ENCODE measurements at regions not wholly inside any gene's neighbourhood (a gene's known extent, or its start where the extent isn't known, plus 50 kb on each side); places are given as distances from the start of the nearest gene placed in this dataset.

- Histone ChIP-seq H3K4me2 (ENCODE audit: unreplicated experiment) (no peak overlapping the region), H3K4me3 (no peak overlapping the region)
Observed at GRCh38 chr13:105545811-105546210, 989.7 kb downstream of the EFNB2 start.

DNA sequence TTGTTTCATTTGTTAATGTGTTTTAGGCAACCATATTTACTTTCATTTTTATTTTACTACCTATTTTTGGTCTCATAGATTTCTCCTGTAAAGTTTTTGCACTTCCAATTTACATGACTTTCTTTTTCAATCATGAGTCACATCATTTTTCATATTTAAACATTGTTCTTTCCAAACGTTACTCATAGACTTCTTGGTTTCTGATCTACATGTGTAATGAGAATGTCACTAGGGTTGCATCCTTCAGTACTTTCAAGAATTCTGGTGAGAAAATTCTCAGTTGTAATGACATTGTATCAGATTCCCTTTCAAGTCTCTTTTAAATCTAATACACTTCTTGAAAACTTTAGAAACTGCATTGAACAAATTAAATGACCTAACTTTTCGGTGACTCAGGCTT is 991.7 kb downstream of the EFNB2 start:
- Histone ChIP-seq H3K4me3 (no peak overlapping the region), H2AFZ (no peak overlapping the region), H4K20me1 (ENCODE audit: insufficient read depth) (no peaks in the 10 kb centered on the region), H3K36me3 (ENCODE audit: low read depth) (no peaks in the 10 kb centered on the region), H3K9me3 (ENCODE audit: low read depth) (no peaks in the 10 kb centered on the region), H3K4me2 (ENCODE audit: unreplicated experiment) (no peak overlapping the region), H3K9me2 (ENCODE audit: insufficient read depth) (no peaks in the 10 kb centered on the region), H3K4me1 (ENCODE audit: insufficient read depth) (no peaks in the 10 kb centered on the region), H3F3A (ENCODE audit: insufficient read depth) (no peaks in the 10 kb centered on the region), H3K27ac (no peak overlapping the region), H3K9ac (no peak overlapping the region), H3K79me2 (ENCODE audit: insufficient read depth) (no peaks in the 10 kb centered on the region), H3K27me3 (replicated peaks; ENCODE audit: insufficient read depth) (no peaks in the 10 kb centered on the region)
- in situ Hi-C loops (cut with MboI): no loop called here
- no peak for DNase-seq
- WGBS, 2 experiments (ENCODE audit: low coverage in 1 of 2, low lambda C conversion rate in 2 of 2, missing lambda C conversion rate in 2 of 2): 21 to 29% methylated on average over 2 of the region's 2 CpGs
- no peak for TF ChIP-seq EZH2 (IDR thresholded peaks at IDR 0.05; ENCODE audit: insufficient read depth, poor library complexity, severe bottlenecking)
- no peak for TF ChIP-seq EZH2phosphoT487 (IDR thresholded peaks at IDR 0.05; ENCODE audit: insufficient read depth, low read depth)

More at GRCh38 chr13:105545811-105546210, 989.7 kb downstream of the EFNB2 start:
- DNase-seq: no peak
- H3K9me3 ChIP-seq (ENCODE audit: low read depth): no peaks in the 10 kb centered on the region
- H3K4me1 ChIP-seq (ENCODE audit: insufficient read depth): no peaks in the 10 kb centered on the region
- TF ChIP-seq EZH2phosphoT487 (IDR thresholded peaks at IDR 0.05; ENCODE audit: insufficient read depth, low read depth) (no peak), EZH2 (IDR thresholded peaks at IDR 0.05; ENCODE audit: insufficient read depth, poor library complexity, severe bottlenecking) (no peak)
- H3F3A ChIP-seq (ENCODE audit: insufficient read depth): no peaks in the 10 kb centered on the region
- no peaks in the 10 kb centered on the region for H3K9me2 ChIP-seq (ENCODE audit: insufficient read depth)
- no peak overlapping the region for H3K27ac ChIP-seq
- 11% methylated on average over 5 of the region's 5 CpGs for WGBS, 2 experiments (ENCODE audit: low coverage in 1 of 2, low lambda C conversion rate in 2 of 2, missing lambda C conversion rate in 2 of 2)
- H3K27me3 ChIP-seq (replicated peaks; ENCODE audit: insufficient read depth): no peaks in the 10 kb centered on the region
- H3K9ac ChIP-seq: no peak overlapping the region
- H3K79me2 ChIP-seq (ENCODE audit: insufficient read depth): no peaks in the 10 kb centered on the region
- H2AFZ ChIP-seq: no peak overlapping the region
- H3K36me3 ChIP-seq (ENCODE audit: low read depth): no peaks in the 10 kb centered on the region
- no peaks in the 10 kb centered on the region for H4K20me1 ChIP-seq (ENCODE audit: insufficient read depth)
- in situ Hi-C loops (cut with MboI): no loop called here

- H3K27me3 ChIP-seq (replicated peaks; ENCODE audit: insufficient read depth): no peaks in the 10 kb centered on the region
- H3K79me2 ChIP-seq (ENCODE audit: insufficient read depth): no peaks in the 10 kb centered on the region
- no peak overlapping the region for H3K4me3 ChIP-seq
- in situ Hi-C loops (cut with MboI): no loop called here
- WGBS, 2 experiments (ENCODE audit: low coverage in 1 of 2, low lambda C conversion rate in 2 of 2, missing lambda C conversion rate in 2 of 2): 11 to 18% methylated on average over 2 of the region's 2 CpGs
- H3K4me1 ChIP-seq (ENCODE audit: insufficient read depth): no peaks in the 10 kb centered on the region
- H3K27ac ChIP-seq: no peak overlapping the region
- H3K9me3 ChIP-seq (ENCODE audit: low read depth): no peaks in the 10 kb centered on the region
- no peak overlapping the region for H3K9ac ChIP-seq
- TF ChIP-seq EZH2 (IDR thresholded peaks at IDR 0.05; ENCODE audit: insufficient read depth, poor library complexity, severe bottlenecking) (no peak), EZH2phosphoT487 (IDR thresholded peaks at IDR 0.05; ENCODE audit: insufficient read depth, low read depth) (no peak)
- no peak overlapping the region for H3K4me2 ChIP-seq (ENCODE audit: unreplicated experiment)
- no peak overlapping the region for H2AFZ ChIP-seq
- no peak for DNase-seq
- H3F3A ChIP-seq (ENCODE audit: insufficient read depth): no peaks in the 10 kb centered on the region
- H3K36me3 ChIP-seq (ENCODE audit: low read depth): no peaks in the 10 kb centered on the region
- H4K20me1 ChIP-seq (ENCODE audit: insufficient read depth): no peaks in the 10 kb centered on the region
- no peaks in the 10 kb centered on the region for H3K9me2 ChIP-seq (ENCODE audit: insufficient read depth)
Observed at GRCh38 chr13:105541565-105541964, 993.9 kb downstream of the EFNB2 start.

DNA sequence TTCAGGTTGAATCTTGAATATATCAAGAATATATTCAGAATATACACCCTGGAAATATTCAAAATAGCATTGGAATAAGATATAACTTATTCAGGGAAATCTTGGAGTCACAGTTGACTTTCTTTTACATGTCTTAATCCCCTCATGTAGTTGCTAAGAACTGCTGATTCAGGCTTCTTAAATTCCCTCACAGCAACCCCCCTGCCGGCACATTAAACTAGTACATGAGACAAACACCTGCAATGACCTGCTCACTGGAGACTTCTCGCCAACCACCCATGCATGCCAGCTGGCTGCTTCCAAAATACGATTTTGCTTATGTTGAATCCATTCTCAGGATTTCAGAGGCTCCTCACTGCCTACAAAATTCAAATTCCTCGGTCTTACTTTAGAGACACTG is 997.1 kb downstream of the EFNB2 start:
- no peaks in the 10 kb centered on the region for H3F3A ChIP-seq (ENCODE audit: insufficient read depth)
- no peaks in the 10 kb centered on the region for H4K20me1 ChIP-seq (ENCODE audit: insufficient read depth)
- no peaks in the 10 kb centered on the region for H3K27me3 ChIP-seq (replicated peaks; ENCODE audit: insufficient read depth)
- H3K9me3 ChIP-seq (ENCODE audit: low read depth): no peaks in the 10 kb centered on the region
- no peaks in the 10 kb centered on the region for H3K9me2 ChIP-seq (ENCODE audit: insufficient read depth)
- no peaks in the 10 kb centered on the region for H3K4me1 ChIP-seq (ENCODE audit: insufficient read depth)
- 20 to 27% methylated on average over 4 of the region's 4 CpGs for WGBS, 2 experiments (ENCODE audit: low coverage in 1 of 2, low lambda C conversion rate in 2 of 2, missing lambda C conversion rate in 2 of 2)
- no peaks in the 10 kb centered on the region for H3K36me3 ChIP-seq (ENCODE audit: low read depth)
- no peak overlapping the region for H3K27ac ChIP-seq
- no peak overlapping the region for H3K4me3 ChIP-seq
- no peaks in the 10 kb centered on the region for H3K79me2 ChIP-seq (ENCODE audit: insufficient read depth)
- no peak overlapping the region for H3K4me2 ChIP-seq (ENCODE audit: unreplicated experiment)
- no peak overlapping the region for H2AFZ ChIP-seq
- no peak for DNase-seq
- in situ Hi-C loops (cut with MboI): no loop called here
- H3K9ac ChIP-seq: no peak overlapping the region
- TF ChIP-seq EZH2phosphoT487 (IDR thresholded peaks at IDR 0.05; ENCODE audit: insufficient read depth, low read depth) (no peak), EZH2 (IDR thresholded peaks at IDR 0.05; ENCODE audit: insufficient read depth, poor library complexity, severe bottlenecking) (no peak)

DNA sequence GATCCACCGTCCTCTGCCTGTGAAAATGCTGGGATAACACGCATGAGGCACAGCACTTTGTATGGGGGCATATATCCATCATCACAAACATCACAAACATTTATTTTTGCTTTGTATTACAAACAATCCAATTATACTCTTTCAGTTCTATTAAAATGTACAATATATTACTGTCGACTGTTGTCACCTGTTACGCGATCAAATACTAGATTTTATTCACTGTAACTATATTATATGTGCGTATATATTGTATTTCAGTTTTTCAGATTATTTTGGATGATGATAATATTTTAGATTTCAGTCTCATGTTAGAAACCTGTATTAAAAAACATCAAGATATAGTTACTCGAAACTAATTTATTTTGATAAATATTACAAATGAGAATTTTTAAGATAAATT is 998.3 kb downstream of the EFNB2 start:
- DNase-seq: no peak
- Histone ChIP-seq H3K4me2 (ENCODE audit: unreplicated experiment) (no peak overlapping the region), H4K20me1 (ENCODE audit: insufficient read depth) (no peaks in the 10 kb centered on the region), H3K27ac (no peak overlapping the region), H3K79me2 (ENCODE audit: insufficient read depth) (no peaks in the 10 kb centered on the region), H3K4me1 (ENCODE audit: insufficient read depth) (no peaks in the 10 kb centered on the region), H3K27me3 (replicated peaks; ENCODE audit: insufficient read depth) (no peaks in the 10 kb centered on the region), H2AFZ (no peak overlapping the region), H3K9me3 (ENCODE audit: low read depth) (no peaks in the 10 kb centered on the region), H3K4me3 (no peak overlapping the region), H3F3A (ENCODE audit: insufficient read depth) (no peaks in the 10 kb centered on the region), H3K36me3 (ENCODE audit: low read depth) (no peaks in the 10 kb centered on the region), H3K9me2 (ENCODE audit: insufficient read depth) (no peaks in the 10 kb centered on the region), H3K9ac (no peak overlapping the region)
- TF ChIP-seq EZH2 (IDR thresholded peaks at IDR 0.05; ENCODE audit: insufficient read depth, poor library complexity, severe bottlenecking) (no peak), EZH2phosphoT487 (IDR thresholded peaks at IDR 0.05; ENCODE audit: insufficient read depth, low read depth) (no peak)
- in situ Hi-C loops (cut with MboI): no loop called here
- 47% methylated on average over 7 of the region's 7 CpGs for WGBS, 2 experiments (ENCODE audit: low coverage in 1 of 2, low lambda C conversion rate in 2 of 2, missing lambda C conversion rate in 2 of 2)
